Upper lobe of left lung (tissue), 6 donors: ENCODE measurements at regions not wholly inside any gene's neighbourhood (a gene's known extent, or its start where the extent isn't known, plus 50 kb on each side); places are given as distances from the start of the nearest gene placed in this dataset.

Experiments used
- ATAC-seq, 2 donors: fragments of 200-7000 bp; cut with Tn5 transposase; one replicate each; pipeline ENCODE4 v1.9.1; 2022; ENCODE audit warnings: mild to moderate bottlenecking in 2 of 2, moderate library complexity in 2 of 2; ENCODE audit not compliant: low FRiP score in 2 of 2
- DNase-seq, 2 donors: peaks; one replicate each; pipeline ENCODE4 v3.0.0-alpha.2; 2019 to 2020
- H3K27ac ChIP-seq, 4 donors: fragments of 200-600 bp; sonication (generic); one replicate each; pipeline ENCODE4 v1.5.1; 2016 to 2019
- H3K27me3 ChIP-seq, 4 donors: fragments of 200-600 bp; sonication (generic); one replicate each; pipeline ENCODE4 v1.5.1; 2017 to 2019
- H3K36me3 ChIP-seq, 4 donors: fragments of 200-600 bp; sonication (generic); one replicate each; pipeline ENCODE4 v1.5.1; 2016 to 2019
- H3K4me1 ChIP-seq, 4 donors: fragments of 200-600 bp; sonication (generic); one replicate each; pipeline ENCODE4 v1.5.1; 2018 to 2019
- H3K4me3 ChIP-seq, 4 donors: fragments of 200-600 bp; sonication (generic); one replicate each; pipeline ENCODE4 v1.5.1; 2017 to 2019; ENCODE audit warnings: mild to moderate bottlenecking in 2 of 4, moderate library complexity in 1 of 4
- H3K9me3 ChIP-seq, 4 donors: fragments of 200-600 bp; sonication (generic); one replicate each; pipeline ENCODE4 v1.5.1; 2018 to 2019
- EP300 ChIP-seq, 4 donors: sonication (generic); formaldehyde crosslinking; IDR thresholded peaks; one replicate each; pipeline ENCODE4 v1.5.1; 2017; ENCODE audit warnings: antibody characterized with exemption in 4 of 4, control low read depth in 2 of 4
- POLR2A ChIP-seq, 4 donors: fragments of 450-650 bp; IDR thresholded peaks; one replicate each; pipeline ENCODE4 v1.5.1; 2016 to 2017; ENCODE audit warnings: antibody characterized with exemption in 4 of 4, mild to moderate bottlenecking in 2 of 4
- POLR2AphosphoS5 ChIP-seq, 2 donors: sonication (generic); formaldehyde crosslinking; IDR thresholded peaks; one replicate each; pipeline ENCODE4 v1.5.1; 2017; ENCODE audit warnings: antibody characterized with exemption in 2 of 2
- WGBS, 2 donors: methylation state at CpG; one replicate each; pipeline ENCODE4 v1.1.5; 2017 to 2018; 5-methylcytosine and 5-hydroxymethylcytosine counted together
- TF ChIP-seq, protein P1 (sequence below), 6 experiments: fragments of 450-650 bp in 4 of 6; fragments of 200-600 bp in 2 of 6; sonication (generic) in 2 of 6; IDR thresholded peaks; one replicate each; pipeline ENCODE4 v1.5.1; 2016 to 2019; ENCODE audit warnings: antibody characterized with exemption in 6 of 6
- donor health status: DM: no; HTN: no; CAD: no; lungs with moderate emphysema.
- donor health status: DM: no; HTN: yes; CAD: no; lungs with severe emphysema.

DNA sequence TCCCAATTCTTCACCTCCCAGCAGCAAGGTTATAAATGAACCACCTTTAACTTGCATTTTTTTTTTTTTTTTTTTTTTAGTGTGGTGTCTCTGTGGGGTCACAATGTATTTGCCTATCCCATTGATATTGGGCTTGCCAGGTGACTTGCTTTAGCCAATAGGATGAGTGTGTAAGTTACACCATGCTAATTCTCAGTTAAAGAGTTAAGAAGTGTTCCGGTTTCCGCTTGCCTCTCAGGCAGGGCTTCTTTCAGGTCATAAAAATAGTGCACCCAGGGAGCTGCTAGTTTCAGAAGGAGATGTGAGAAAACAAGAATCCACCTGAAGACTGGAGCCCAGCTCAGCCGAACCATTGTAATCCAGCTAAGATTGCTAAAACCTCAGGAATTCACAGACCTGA, 84.2 kb upstream of the PTPRD start:
- H3K36me3 ChIP-seq, result no peaks in the 10 kb centered on the region
- TF ChIP-seq POLR2AphosphoS5 (IDR thresholded peaks at IDR 0.05), result no peak
- TF ChIP-seq, protein P1, sequence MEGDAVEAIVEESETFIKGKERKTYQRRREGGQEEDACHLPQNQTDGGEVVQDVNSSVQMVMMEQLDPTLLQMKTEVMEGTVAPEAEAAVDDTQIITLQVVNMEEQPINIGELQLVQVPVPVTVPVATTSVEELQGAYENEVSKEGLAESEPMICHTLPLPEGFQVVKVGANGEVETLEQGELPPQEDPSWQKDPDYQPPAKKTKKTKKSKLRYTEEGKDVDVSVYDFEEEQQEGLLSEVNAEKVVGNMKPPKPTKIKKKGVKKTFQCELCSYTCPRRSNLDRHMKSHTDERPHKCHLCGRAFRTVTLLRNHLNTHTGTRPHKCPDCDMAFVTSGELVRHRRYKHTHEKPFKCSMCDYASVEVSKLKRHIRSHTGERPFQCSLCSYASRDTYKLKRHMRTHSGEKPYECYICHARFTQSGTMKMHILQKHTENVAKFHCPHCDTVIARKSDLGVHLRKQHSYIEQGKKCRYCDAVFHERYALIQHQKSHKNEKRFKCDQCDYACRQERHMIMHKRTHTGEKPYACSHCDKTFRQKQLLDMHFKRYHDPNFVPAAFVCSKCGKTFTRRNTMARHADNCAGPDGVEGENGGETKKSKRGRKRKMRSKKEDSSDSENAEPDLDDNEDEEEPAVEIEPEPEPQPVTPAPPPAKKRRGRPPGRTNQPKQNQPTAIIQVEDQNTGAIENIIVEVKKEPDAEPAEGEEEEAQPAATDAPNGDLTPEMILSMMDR (IDR thresholded peaks at IDR 0.05), result no peak
- no peak for TF ChIP-seq EP300 (IDR thresholded peaks at IDR 0.05)
- no peak for TF ChIP-seq POLR2A (IDR thresholded peaks at IDR 0.05)
- ATAC-seq (no peak), DNase-seq (no peak)
- H3K4me1 ChIP-seq, result no peaks in the 10 kb centered on the region
- no peak overlapping the region for H3K27ac ChIP-seq
- WGBS, 2 donors, result 79 to 89% methylated on average over 3 of the region's 3 CpGs
- H3K27me3 ChIP-seq, result no peaks in the 10 kb centered on the region
- no peaks in the 10 kb centered on the region for H3K9me3 ChIP-seq
- H3K4me3 ChIP-seq, result no peak overlapping the region

DNA sequence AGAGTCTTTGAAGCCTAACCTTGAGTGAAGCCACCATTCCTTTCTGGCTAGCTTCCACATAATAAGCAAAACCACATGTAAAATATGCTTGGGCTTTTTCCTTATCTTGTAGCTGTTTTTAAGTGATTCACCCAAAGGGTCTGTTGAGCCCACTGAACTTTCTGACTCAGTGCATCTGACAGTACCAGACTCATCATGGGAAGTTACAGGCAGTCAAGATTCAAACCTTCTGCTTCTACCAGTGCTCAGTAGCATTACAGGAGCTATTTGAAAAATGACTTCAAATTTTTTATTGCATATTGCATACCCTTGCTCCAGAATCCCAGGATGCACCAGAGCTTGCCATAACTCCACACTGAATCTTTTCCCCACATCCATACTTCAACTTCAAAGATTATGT, 87.5 kb upstream of the PTPRD start:
- H3K4me3 ChIP-seq, result no peak overlapping the region
- H3K9me3 ChIP-seq, result no peaks in the 10 kb centered on the region
- ATAC-seq (no peak), DNase-seq (no peak)
- no peak overlapping the region for H3K27ac ChIP-seq
- TF ChIP-seq POLR2A (IDR thresholded peaks at IDR 0.05) (no peak), EP300 (IDR thresholded peaks at IDR 0.05) (no peak), POLR2AphosphoS5 (IDR thresholded peaks at IDR 0.05) (no peak)
- TF ChIP-seq, protein P1 (IDR thresholded peaks at IDR 0.05), result no peak
- H3K4me1 ChIP-seq, result no peaks in the 10 kb centered on the region
- no peaks in the 10 kb centered on the region for H3K36me3 ChIP-seq
- no peaks in the 10 kb centered on the region for H3K27me3 ChIP-seq

DNA sequence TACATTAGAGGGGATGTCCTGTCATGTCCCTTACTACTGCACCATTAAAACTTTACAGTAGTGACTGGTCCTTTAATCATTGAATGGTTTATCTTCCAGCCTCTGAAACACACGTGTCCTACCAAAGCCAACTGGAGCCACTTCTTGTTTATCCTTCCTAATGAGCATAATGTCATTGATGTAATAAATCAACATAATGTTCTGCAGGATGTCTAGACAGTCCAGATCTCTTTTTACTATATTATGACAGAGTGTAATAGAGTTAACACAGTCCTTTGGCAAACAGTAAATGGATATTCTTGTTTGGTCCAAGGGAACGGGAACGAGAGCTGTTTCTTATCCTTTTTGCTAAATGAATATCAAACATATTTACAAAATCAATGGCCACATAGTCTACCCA, 88.1 kb upstream of the PTPRD start:
- Histone ChIP-seq H3K4me1 (peaks cover 0 to 4% (median 0%) of the 10 kb centered on the region in 4 donors), H3K36me3 (no peaks in the 10 kb centered on the region), H3K27me3 (no peaks in the 10 kb centered on the region), H3K9me3 (no peaks in the 10 kb centered on the region), H3K4me3 (no peak overlapping the region), H3K27ac (no peak overlapping the region)
- TF ChIP-seq EP300 (IDR thresholded peaks at IDR 0.05) (no peak), POLR2AphosphoS5 (IDR thresholded peaks at IDR 0.05) (no peak), POLR2A (IDR thresholded peaks at IDR 0.05) (no peak)
- TF ChIP-seq, protein P1 (IDR thresholded peaks at IDR 0.05), result no peak
- DNase-seq, result no peak
- 47 to 53% methylated on average over 3 of the region's 3 CpGs for WGBS, 2 donors
- no peak for ATAC-seq

DNA sequence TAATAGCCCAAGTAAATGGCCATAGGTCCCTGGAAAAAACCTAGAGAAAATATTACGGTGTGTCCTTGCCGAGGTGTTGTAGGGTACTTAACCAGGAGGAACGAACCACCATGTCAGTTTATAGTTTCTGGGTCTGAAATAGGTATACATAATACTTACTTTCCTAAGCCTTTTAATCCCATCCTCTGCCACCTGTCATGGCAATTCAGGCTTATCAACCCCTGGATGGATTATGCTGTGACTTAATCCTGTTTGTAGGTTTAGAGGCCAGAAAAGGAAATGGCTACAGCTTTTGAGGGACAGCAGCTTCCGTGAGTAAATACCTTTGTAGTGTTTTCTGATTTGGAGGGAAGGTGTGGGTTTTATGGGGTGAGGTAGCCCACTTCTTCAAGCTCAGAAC, 89.1 kb upstream of the PTPRD start:
- DNase-seq (no peak), ATAC-seq (no peak)
- Histone ChIP-seq H3K36me3 (no peaks in the 10 kb centered on the region), H3K27ac (no peak overlapping the region), H3K27me3 (no peaks in the 10 kb centered on the region), H3K9me3 (no peaks in the 10 kb centered on the region), H3K4me1 (peaks cover 0 to 5% (median 0%) of the 10 kb centered on the region in 4 donors), H3K4me3 (no peak overlapping the region)
- WGBS, 2 donors, result 88 to 92% methylated on average over 4 of the region's 4 CpGs
- TF ChIP-seq POLR2A (IDR thresholded peaks at IDR 0.05) (no peak), POLR2AphosphoS5 (IDR thresholded peaks at IDR 0.05) (no peak), EP300 (IDR thresholded peaks at IDR 0.05) (no peak)
- TF ChIP-seq, protein P1 (IDR thresholded peaks at IDR 0.05), result no peak

DNA sequence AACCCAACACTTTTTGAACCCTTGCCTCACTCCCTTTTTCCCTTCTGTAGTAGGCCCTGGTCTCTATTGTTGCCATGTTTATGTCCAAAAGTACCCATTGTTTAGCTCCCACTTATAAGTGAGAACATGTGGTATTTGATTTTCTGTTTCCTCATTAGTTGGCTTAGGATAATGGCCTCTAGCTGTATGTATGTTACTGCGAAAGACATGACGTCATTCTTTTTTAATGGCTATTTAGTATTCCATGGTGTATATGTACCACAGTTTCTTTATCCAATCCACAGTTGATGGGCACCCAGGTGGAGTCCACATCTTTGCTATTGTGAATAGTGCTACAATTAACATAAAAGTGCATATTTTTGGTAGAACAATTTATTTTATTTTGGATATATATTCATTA, 90.3 kb upstream of the PTPRD start:
- no peak for DNase-seq
- H3K9me3 ChIP-seq, result no peaks in the 10 kb centered on the region
- 94 to 98% methylated on average over 2 of the region's 2 CpGs for WGBS, 2 donors
- H3K36me3 ChIP-seq, result no peaks in the 10 kb centered on the region
- H3K4me1 ChIP-seq, result peaks cover 0 to 5% (median 0%) of the 10 kb centered on the region in 4 donors
- no peak for ATAC-seq
- TF ChIP-seq, protein P1 (IDR thresholded peaks at IDR 0.05), result no peak
- TF ChIP-seq EP300 (IDR thresholded peaks at IDR 0.05) (no peak), POLR2AphosphoS5 (IDR thresholded peaks at IDR 0.05) (no peak)
- H3K27ac ChIP-seq, result no peak overlapping the region
- no peak overlapping the region for H3K4me3 ChIP-seq
- H3K27me3 ChIP-seq, result no peaks in the 10 kb centered on the region
